GM21423 (cell line): ENCODE measurements at regions not wholly inside any gene's neighbourhood (a gene's known extent, or its start where the extent isn't known, plus 50 kb on each side); places are given as distances from the start of the nearest gene placed in this dataset.
"Not testable (repeated sequence)": the region's sequence is repeated elsewhere in the genome, so short reads cannot be mapped to it uniquely, and the experiment has no call there.

Source experiments
- ATAC-seq: cut with Tn5 transposase; IDR thresholded peaks from one replicate; pipeline ENCODE4 v1.9.1; 2021; ENCODE audit warnings: mild to moderate bottlenecking, moderate library complexity; ENCODE audit not compliant: unreplicated experiment

DNA sequence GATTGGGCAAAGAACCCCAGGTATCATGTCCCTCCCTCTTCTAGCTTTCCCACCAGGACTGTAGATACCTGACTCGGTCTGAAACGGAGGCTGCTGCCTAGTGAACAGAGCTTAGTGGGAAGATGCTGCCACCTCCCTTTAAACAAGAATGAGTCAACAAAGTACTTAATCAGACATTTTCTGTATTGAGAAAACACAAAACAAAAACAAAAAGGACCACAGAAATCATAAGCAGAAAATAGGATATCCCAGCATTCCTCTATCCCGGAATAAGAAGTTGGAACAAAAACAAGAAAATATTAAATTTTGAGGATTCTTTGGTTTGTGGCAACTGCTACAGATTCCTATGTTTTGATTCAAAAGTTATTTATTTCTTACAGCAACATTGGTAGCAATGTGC, 51.7 kb upstream of the COL8A1 start:
- ATAC-seq = no peak

GRCh38 chr3:99579965-99580364, 58.4 kb upstream of the COL8A1 start:
- ATAC-seq = no peak

- no peak for ATAC-seq
Measured at GRCh38 chr3:99579246-99579645, 59.1 kb upstream of the COL8A1 start.

GRCh38 chr3:99578339-99578970, 59.9 kb upstream of the COL8A1 start:
- ATAC-seq = no peak

GRCh38 chr3:99576904-99577559, 61.4 kb upstream of the COL8A1 start:
- no peak for ATAC-seq

GRCh38 chr3:99575683-99576082, 62.7 kb upstream of the COL8A1 start:
- no peak for ATAC-seq

DNA sequence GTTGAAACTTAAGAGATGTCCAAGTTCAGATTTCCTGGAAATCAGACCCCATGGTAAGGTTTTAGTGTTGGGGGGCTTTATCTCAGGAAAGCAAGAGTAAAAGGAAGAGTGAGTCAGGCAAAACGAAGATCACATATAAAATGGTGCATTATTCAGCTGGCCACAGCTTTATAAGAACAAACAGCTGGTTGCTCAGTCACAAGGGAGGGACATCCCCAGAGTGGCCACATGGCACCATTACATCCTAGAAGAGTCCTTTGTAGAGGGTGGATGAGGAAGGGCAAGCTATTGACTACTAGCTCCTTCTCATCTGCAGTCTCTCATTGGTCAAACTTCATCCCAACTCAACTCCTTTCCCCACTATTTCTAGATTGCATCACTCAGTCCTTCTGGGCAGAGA, 68.3 kb upstream of the COL8A1 start:
- no peak for ATAC-seq

DNA sequence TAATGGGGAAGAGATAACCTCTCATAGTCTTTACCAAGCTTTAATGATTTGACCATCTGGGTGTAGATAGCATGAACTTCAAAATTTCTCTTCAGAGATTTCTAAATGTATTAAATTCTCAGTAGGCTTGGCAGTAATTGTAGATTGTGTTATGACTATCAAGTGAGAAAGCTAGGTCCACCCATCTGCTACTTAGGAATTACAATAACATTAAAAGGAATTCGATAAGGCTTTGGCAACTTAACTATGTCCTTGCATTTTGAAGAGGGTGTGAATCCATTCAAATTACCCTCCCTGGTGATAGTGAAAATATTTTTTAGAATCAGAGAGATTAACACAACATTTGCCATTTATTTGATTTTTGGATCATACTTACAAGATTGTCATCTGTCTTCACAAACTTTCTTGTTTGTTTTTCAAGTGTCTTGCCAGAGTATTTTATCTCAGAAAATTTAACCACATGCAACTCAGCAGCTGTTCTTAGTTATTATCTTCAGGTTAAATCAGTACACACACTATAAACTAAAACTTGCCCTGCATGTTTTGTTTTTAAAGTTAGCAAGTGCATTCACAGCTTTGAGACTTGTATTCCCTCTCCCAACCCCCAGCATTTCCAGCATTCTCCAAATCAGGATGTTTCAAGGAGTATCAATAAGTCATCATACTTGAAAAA, 69.6 kb upstream of the COL8A1 start:
- no peak for ATAC-seq

DNA sequence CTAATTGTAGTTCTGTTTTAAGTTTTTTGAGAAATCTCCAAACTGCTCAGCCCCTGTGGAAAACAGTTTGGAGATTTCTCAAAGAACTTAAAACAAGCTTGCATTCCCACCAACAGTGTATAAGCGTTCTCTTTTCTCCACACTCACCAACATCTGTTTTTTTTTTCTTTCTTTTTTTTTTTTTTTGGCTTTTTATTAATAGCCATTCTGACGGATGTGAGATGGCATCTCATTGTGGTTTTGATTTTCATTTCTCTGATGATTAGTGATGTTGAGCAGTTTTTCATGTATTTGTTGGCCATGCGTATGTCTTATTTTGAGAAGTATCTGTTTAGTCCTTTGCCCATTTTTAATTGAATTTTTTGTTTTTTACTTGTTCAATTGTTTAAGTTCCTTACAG, 73.1 kb upstream of the COL8A1 start:
- no peak for ATAC-seq

GRCh38 chr3:99562990-99563607, 75.3 kb upstream of the COL8A1 start:
- ATAC-seq = no peak

- ATAC-seq = no peak
Measured at GRCh38 chr3:99562138-99562537, 76.3 kb upstream of the COL8A1 start.

- ATAC-seq = no peak
Measured at GRCh38 chr3:99561056-99561455, 77.3 kb upstream of the COL8A1 start.

DNA sequence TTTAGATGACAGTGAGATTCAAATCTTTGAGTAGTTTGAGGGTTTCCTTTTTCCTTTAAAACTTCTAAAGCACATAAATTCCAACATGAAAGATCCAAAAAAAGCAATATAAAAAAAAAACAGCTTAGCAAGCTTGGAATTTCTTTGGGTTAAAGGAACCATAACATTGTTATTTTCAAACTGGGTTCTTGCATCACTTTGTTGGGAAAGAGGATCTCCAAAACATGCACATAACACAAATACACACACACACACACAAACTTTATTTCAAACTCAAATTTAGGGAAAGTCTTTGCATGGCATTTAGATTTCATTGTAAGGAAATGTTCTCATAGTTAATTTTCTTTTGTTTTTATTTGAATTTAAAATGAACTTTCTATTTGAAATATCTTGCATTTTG, 79.2 kb upstream of the COL8A1 start:
- ATAC-seq = no peak

GRCh38 chr3:99555885-99556284, 82.5 kb upstream of the COL8A1 start:
- ATAC-seq = not testable (repeated sequence)

DNA sequence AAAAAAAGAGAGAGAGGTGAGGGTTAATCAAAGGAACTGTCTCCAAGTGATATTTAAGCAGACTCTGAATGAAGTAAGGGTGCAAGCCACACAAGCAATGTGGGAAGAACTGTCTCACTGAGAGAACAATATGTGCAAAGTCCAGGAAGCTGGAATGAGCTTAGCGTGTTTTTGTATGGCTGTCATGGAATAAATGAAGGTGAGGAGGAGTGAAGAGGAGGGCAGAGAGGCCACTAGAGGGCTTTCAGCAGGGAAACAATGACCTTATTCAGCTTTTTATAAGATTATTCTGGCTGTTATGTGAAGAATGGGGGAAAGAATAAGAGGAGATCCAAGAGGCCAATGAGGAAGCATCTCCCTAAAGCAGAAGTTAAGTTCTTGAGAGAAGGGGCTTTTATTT, 86.9 kb upstream of the COL8A1 start:
- ATAC-seq = no peak

GRCh38 chr3:99549957-99550603, 88.3 kb upstream of the COL8A1 start:
- ATAC-seq = no peak

DNA sequence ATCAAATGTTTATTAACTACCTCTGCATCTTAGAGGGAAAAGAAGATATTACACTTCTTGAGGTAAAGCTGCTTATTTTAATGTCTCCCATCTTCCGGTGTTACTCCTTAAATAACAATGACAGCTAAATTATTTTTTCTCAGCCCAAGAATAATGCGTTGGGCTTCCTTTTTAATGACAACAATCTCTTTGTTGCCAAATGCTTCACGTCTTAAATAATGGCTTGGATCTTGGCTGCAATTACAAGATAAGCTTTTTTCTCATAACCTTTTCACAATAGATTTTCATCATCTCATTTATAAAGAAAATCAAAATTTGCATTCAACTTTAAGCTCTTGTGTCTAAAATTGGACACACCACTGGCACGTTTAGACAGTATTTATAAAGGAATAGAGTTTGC, 89.2 kb upstream of the COL8A1 start:
- ATAC-seq = no peak

DNA sequence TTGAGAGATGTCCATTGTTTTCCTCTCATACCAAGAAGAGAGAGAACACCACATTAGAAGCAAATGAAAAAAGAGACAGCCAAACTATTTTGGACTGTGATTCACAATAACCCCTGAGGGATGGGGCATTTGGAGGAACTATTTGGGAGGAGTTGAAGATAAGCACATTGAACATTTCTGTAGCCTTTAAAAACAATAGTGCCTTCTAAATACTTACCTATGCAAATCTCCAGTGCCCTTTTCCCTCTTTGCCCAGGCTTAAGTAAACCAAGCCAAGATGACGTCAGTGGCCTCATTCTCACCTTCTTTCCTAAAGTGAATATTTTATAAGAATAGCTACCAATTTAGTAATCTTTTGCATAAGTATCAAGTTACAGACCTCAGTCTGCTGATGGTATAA, 89.7 kb upstream of the COL8A1 start:
- no peak for ATAC-seq

DNA sequence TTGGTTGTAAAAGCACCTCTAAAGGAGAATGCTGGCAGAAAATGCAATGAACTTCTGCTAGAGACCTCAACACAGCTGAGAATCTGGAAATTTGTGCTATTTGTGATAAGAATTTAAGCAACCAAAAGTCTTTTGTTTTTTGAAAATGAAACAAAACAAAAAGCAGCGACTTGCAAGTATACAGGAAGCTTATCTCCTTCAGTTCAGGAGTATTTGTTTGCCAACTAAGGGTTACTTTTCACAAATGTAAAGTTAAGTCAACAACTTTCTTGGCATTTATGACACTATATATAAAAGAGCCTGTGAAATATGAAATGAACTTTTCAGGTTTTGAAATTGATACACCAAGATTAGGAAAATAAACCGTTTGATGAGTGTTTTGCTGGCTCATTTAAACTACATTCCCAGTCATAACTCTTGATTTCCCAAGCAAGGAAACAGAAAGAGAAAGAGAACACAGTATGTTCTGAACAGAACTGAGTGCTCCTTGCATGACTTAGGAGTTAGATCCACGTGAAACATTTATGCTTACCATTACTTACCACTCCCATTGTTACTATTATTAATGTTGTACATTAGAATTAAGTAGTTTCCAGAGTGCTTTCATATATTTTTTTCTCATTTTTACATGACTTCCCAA, 92.3 kb upstream of the COL8A1 start:
- ATAC-seq = no peak

DNA sequence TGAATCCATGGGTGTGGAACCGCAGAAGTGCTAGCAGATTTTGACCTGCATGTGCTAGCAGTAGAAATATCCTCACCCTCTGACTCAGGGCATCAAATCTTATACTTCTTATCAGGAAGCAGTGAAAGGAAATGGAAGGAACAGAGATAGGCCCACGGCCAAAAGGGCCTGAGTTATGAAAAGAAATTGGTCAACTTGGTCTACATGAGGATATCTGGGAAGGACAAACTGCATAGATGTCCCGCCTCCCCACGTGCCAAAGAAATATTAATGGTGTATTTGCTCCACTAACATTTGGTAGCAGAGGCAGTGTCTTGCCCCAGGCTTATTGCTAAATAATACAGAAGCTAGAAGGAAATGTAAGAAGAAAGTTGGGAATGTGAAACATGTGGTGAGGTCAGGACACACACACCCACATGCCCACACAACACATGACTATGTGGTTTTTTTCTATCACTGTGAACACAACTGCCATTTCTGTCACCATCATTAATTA, 93.6 kb upstream of the COL8A1 start:
- ATAC-seq = no peak

GRCh38 chr3:99543796-99544195, 94.6 kb upstream of the COL8A1 start:
- no peak for ATAC-seq
